ENCODE measurements at regions not wholly inside any gene's neighbourhood (a gene's known extent, or its start where the extent isn't known, plus 50 kb on each side); places are given as distances from the start of the nearest gene placed in this dataset.
A peak's percentile ranks its signal among the peaks of the same experiment; 100 is the strongest.

DNA sequence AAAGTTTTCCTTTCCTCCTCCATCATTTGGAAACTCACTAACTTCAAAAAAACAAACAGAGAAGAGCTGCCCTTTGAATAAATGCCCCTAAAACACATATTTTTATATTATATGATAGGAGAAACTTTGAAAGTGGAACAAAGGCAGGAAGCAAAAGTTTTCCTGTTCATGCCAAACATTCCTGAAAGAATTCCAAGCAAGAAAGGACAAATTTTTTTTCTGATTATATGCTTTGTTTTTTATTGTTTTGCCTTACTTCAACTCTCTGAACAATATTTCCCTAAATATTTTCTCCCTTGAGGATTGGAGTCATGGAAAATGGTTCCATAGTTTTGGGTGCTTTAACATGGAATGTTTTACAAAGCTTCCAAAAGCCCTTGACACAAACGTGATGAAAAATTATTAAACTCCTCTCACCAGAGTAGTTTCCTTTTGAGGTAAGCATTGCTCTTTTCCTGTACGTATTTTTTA is 638.5 kb upstream of the CAMK1G start:
- DNase-seq (ENCODE audit: low read depth) = peak; percentile 61
- no peak overlapping the region for H3K4me3 ChIP-seq (replicated peaks; ENCODE audit: low read depth, low read length)
- TF ChIP-seq, protein P1, sequence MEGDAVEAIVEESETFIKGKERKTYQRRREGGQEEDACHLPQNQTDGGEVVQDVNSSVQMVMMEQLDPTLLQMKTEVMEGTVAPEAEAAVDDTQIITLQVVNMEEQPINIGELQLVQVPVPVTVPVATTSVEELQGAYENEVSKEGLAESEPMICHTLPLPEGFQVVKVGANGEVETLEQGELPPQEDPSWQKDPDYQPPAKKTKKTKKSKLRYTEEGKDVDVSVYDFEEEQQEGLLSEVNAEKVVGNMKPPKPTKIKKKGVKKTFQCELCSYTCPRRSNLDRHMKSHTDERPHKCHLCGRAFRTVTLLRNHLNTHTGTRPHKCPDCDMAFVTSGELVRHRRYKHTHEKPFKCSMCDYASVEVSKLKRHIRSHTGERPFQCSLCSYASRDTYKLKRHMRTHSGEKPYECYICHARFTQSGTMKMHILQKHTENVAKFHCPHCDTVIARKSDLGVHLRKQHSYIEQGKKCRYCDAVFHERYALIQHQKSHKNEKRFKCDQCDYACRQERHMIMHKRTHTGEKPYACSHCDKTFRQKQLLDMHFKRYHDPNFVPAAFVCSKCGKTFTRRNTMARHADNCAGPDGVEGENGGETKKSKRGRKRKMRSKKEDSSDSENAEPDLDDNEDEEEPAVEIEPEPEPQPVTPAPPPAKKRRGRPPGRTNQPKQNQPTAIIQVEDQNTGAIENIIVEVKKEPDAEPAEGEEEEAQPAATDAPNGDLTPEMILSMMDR (IDR thresholded peaks at IDR 0.05; ENCODE audit: low read length, missing control alignments) = no peak

DNA sequence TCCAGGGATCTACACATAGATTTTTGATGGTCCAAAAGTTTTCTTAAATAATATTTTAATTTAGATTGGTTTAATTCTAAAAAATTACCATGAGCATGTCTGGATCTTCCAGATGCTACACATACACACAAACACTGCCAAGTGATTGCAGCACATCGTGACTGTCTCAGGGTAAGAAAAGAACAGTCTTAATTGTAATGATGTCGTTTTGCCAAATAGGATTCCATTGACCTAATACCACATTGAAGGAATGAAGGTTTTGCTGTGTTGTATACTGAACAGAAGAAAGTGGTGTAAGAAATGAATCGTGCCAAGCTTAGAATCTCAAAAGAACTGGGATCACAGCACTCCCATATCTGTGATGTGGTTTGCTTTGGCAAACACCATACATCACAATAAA is 633.3 kb upstream of the CAMK1G start:
- TF ChIP-seq, protein P1 (IDR thresholded peaks at IDR 0.05; ENCODE audit: low read length, missing control alignments) = no peak
- no peak for DNase-seq (ENCODE audit: low read depth)
- no peak overlapping the region for H3K4me3 ChIP-seq (replicated peaks; ENCODE audit: low read depth, low read length)

DNA sequence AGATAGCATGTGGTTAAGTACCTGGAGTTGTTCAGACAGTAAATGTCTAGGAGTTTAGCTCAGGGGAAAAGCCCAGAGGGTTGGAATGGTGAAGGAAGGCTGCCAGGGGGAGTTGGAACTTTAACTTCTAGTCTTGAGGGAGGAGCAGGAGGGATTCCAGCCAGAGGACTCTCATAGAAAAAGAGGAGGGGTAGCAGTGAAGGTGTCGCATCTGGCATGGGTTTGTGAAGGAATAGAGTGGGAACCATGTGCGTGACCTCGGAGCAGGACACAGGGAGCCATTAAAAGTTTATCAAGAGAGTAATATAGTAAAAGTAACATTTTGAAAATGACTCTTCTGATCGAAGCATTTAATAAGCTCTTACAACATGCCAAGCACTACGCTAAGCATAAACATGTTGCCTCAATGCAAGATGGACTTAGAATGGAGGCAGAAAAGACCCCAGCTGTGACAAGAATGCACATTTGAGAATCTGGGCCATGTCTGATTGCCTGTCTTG is 632.4 kb upstream of the CAMK1G start:
- H3K4me3 ChIP-seq (replicated peaks; ENCODE audit: low read depth, low read length) = no peak overlapping the region
- TF ChIP-seq, protein P1 (IDR thresholded peaks at IDR 0.05; ENCODE audit: low read length, missing control alignments) = no peak
- no peak for DNase-seq (ENCODE audit: low read depth)

DNA sequence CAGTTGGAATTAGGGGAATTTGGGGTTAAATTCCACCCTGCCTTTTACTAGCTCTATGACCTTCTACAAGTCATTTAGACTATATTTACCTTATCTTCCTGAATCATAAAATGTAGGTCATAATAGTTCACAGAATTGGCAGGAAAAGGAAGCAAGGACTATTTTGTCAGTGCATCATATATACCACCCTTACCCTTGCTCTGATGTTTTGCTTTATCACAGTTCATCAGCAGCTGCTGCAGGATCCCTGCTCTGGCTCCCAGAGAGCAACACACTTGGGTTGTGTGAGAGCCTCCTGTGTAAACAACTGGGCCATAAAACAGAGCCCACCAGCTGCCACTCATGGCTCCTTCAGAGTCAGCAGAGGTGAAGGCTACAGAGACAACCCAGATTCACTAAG is 631.6 kb upstream of the CAMK1G start:
- TF ChIP-seq, protein P1 (IDR thresholded peaks at IDR 0.05; ENCODE audit: low read length, missing control alignments) = no peak
- H3K4me3 ChIP-seq (replicated peaks; ENCODE audit: low read depth, low read length) = no peak overlapping the region
- DNase-seq (ENCODE audit: low read depth) = no peak

DNA sequence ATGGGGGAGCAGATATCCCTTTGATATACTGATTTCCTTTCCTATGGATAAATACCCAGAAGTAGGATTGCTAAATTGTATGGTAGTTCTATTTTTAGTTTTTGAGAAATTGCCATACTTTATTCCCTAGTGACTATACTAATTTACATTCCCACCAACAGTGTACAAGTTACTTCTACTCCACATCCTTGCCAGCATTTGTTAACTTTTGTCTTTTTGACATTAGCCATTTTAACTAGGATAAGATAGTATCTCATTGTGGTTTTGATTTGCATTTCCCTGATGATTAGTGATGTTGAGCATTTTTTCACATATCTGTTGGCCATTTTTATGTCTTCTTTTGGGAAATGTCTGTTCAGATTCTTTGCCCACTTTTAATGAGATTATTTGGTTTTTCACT is 620.6 kb upstream of the CAMK1G start:
- TF ChIP-seq, protein P1 (IDR thresholded peaks at IDR 0.05; ENCODE audit: low read length, missing control alignments) = no peak
- DNase-seq (ENCODE audit: low read depth) = no peak

DNA sequence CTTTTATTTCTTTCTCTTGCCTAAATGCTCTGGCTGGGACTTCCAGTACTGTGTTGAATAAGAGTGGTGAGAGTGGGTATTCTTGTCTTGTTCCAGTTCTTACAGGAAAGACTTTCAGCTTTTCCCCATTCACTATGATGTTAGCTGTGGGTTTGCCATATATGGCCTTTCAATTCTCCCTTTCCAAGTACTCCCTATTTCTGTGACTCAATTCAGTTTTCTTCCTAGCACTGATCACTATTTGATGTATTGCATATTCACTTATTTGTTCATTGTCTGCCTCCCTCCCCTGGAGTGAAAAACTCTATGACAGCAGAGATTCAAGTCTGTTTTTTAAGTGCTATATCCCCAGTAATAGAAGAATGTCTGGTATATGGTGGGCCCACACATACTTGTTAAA is 618.2 kb upstream of the CAMK1G start:
- no peak overlapping the region for H3K4me3 ChIP-seq (replicated peaks; ENCODE audit: low read depth, low read length)
- TF ChIP-seq, protein P1 (IDR thresholded peaks at IDR 0.05; ENCODE audit: low read length, missing control alignments) = no peak
- DNase-seq (ENCODE audit: low read depth) = peak; percentile 50

More for the DNA sequence above, 620.6 kb upstream of the CAMK1G start:
- H3K4me3 ChIP-seq (replicated peaks; ENCODE audit: low read depth, low read length) = no peak overlapping the region

DNA sequence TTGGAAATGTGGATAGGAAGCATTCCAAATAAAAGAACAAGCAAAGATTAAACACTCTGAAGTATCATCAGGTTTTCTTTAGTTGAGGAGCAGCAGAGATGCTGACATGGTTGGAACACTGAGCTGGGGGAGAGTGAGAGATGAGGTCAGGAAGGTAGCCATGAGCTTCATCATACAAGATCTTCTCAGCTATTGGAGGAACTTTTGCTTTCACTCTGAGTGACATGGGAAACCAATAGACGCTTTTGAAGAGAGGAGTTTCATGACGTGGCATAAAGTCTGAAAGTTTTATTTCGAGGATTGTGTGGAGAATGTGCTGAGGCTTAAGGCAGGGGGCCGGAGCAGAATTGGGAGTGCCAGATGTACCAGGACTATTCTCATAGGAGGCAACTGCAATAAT is 616.2 kb upstream of the CAMK1G start:
- DNase-seq (ENCODE audit: low read depth) = no peak
- TF ChIP-seq, protein P1 (IDR thresholded peaks at IDR 0.05; ENCODE audit: low read length, missing control alignments) = no peak
- no peak overlapping the region for H3K4me3 ChIP-seq (replicated peaks; ENCODE audit: low read depth, low read length)

All from fibroblast of pulmonary artery (primary cell).